HG03108 (cell line): ENCODE measurements at regions not wholly inside any gene's neighbourhood (a gene's known extent, or its start where the extent isn't known, plus 50 kb on each side); places are given as distances from the start of the nearest gene placed in this dataset.

Experiments
- ATAC-seq: cut with Tn5 transposase; IDR thresholded peaks from one replicate; pipeline ENCODE4 v1.9.1; 2021; ENCODE audit warnings: moderate library complexity; ENCODE audit not compliant: unreplicated experiment

GRCh38 chr2:16335947-16336346, 329.7 kb downstream of the CYRIA start:
- no peak for ATAC-seq

GRCh38 chr2:16335604-16335930, 330.1 kb downstream of the CYRIA start:
- ATAC-seq, result no peak

- no peak for ATAC-seq
Measured at GRCh38 chr2:16334886-16335603, 330.6 kb downstream of the CYRIA start.

GRCh38 chr2:16334366-16334765, 331.3 kb downstream of the CYRIA start:
- no peak for ATAC-seq

- no peak for ATAC-seq
Measured at GRCh38 chr2:16333681-16334080, 332.0 kb downstream of the CYRIA start.

GRCh38 chr2:16332681-16333557, 332.7 kb downstream of the CYRIA start:
- no peak for ATAC-seq

DNA sequence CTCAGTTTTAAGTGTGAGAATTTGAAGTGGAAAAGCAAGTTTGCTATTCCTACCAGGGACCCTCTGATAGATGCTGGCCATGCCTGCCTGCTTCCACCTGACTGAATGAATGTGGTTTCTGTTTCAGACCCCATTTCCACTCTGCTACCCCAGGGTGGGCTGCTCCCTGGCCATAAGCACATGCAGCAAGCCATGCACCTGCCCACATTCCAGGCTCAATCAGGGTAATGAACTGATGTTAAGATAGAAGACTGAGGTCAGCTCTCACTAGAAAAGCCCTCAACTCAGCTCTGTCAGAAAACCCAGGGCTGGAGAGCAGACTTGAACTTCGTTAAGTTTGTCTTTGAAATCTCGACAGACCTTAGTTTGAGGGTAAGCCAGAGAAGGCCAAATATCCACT, 333.9 kb downstream of the CYRIA start:
- no peak for ATAC-seq

DNA sequence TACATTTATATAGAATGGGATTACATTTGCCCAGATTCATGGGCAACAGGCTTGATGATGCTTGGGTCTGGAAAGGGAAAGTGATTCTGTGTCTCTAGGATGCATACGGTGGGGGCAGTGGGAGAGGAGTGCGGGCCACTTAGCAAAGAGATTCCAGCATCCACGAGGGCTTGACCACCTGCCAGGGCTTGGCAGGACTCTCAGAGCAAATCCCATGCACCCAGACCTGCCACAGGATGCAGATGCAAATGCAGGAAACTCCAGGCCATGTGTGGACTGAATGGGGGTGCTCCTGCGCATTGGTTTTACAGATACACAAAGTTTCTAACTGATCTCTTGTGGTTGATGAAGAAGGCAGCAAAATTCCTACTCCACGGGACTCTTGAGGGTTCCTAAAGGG, 334.7 kb downstream of the CYRIA start:
- ATAC-seq, result no peak

DNA sequence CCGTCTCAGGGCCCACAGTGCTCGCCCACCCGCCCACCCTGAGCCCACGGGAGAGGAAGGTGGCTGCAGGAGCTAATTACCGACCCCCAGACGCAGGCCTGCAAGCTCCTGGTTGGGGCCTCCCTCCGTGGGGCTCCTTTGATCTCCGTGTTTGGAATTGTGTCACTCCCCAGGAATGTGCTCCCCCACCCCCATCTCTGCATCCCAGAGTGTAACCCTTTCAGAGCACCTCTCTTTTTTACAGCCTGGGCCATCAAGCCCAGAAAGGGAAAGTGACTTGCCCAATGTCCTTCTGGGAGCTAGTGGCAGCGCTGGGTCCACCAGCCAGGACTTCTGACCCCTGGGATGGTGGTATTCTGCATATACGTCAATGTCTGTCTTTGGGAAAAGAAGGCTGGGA, 335.1 kb downstream of the CYRIA start:
- no peak for ATAC-seq

GRCh38 chr2:16330012-16330411, 335.6 kb downstream of the CYRIA start:
- no peak for ATAC-seq

DNA sequence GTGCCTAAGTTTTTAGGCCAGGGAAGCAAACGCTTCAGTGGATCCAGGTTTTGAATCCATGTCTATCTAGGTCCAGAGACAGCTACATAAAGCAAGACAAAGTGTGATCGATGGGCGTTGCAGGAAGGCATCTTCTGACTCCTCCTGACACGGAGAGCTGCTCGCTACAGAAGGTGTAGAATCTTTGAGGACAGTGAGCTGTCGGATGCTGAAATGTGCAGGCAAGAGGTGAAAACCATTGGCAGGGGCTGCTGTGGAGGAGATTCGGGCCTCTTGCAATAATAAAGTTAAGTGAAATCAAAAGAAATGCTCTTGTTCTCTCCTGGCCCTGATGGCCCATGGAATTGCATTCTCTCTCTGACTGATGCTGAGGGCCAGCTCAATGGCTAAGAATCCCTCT, 336.2 kb downstream of the CYRIA start:
- no peak for ATAC-seq

DNA sequence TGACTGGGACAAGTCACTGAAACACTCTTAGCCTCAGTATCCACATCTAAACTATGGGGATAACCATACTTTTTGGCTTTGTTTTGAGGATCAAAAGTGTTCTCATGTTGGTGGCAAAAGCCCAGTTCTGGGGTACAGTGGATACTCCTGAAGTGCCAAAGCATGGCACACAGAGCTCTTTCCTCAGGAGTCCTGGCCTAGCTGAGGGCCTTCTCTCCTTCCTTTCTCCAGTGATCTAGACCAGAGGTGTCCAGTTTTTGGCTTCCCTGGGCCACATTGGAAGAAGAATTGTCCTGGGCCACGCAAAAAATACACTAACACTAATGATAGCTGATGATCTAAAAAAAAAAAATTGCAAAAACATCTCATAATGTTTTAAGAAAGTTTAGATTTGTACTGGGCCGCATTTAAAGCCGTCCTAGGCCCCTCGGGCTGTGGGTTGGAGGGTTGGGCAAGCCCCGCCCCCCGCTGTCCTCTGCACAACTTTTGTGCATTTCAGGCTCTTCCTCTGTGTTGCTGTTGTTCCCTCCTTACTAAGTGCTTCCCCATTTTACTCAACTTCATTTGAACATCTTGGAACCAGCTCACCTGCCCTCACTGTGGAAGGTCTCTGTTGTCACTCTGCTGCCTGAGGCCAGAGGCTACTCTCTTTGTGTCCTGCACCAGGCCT, 337.0 kb downstream of the CYRIA start:
- ATAC-seq, result no peak

GRCh38 chr2:16327326-16327725, 338.3 kb downstream of the CYRIA start:
- no peak for ATAC-seq

- ATAC-seq, result no peak
Measured at GRCh38 chr2:16326711-16327300, 338.8 kb downstream of the CYRIA start.

DNA sequence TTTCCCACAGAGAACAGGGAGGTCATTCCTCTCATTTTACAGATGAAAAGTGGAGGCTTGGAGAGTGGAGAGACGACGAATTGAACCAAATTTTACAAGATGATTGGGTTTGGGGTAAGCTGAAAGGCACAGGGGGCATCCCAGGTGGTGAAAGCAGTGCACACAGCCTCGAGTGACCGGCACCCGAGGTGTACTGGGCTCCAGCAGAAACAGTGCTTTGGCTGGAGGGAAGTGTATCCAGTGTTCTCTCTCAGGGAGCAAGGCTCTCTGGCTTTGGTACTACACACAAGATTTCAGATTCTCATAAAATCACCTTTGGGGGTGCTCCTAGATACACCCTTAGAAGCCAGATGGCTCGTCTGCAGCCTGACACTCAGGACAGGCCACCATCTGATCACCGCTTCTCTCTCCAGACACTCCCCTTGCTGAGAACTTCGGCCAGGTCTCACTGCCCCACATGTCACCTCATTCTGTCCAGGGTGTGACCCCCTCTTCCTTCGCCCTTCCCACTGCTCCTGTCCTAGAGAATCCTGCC, 339.6 kb downstream of the CYRIA start:
- ATAC-seq, result no peak

GRCh38 chr2:16325016-16325975, 340.3 kb downstream of the CYRIA start:
- ATAC-seq, result no peak

DNA sequence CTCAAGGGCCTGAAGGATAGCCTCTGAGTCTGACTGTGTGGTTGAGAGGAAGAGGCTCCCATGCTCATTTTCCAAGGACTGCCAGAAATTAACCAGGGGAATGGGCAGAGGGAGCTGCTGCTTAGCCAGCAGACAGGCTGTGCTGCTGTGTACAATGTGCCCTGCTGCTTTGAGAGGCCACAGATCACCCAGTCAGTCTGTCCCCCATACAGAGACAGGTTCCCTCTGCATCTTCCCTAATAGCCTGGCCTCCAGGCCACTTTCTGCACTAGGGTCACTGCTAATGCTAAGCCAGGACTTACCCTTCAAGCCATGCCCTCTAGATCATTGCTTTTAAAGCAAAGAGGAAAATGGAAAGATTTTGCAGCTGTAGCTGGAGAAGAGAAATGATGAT, 341.1 kb downstream of the CYRIA start:
- ATAC-seq, result no peak

GRCh38 chr2:16323551-16324543, 341.8 kb downstream of the CYRIA start:
- ATAC-seq, result no peak

DNA sequence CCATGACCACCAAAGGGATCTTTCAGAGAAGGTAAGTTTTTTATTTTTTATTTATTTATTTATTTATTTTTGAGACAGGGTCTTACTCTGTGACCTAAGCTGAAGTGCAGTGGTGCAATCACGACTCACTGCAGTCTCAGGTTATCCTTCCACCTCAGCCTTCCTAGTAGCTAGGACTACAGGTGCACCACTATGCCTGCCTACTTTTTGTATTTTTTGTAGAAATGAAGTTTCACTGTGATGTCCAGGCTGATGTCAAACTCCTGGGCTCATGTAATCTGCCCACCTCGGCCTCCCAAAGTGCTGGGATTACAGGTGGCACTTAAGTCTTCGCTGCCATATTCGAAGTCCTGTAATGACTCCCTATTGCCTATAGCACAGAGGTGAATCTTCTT, 342.5 kb downstream of the CYRIA start:
- ATAC-seq, result no peak
